H9 (cell line): ENCODE measurements at regions not wholly inside any gene's neighbourhood (a gene's known extent, or its start where the extent isn't known, plus 50 kb on each side); places are given as distances from the start of the nearest gene placed in this dataset.

Source experiments
- DNase-seq: peaks from one replicate; pipeline ENCODE4 v3.0.0-alpha.2; 2017
- H2AFZ ChIP-seq: one replicate; pipeline ENCODE4 v1.6.1; 2013; ENCODE audit warnings: mild to moderate bottlenecking, low read length, control low read depth, moderate library complexity
- H2AK5ac ChIP-seq: 2 replicates; pipeline ENCODE4 v1.6.1; 2013; ENCODE audit warnings: low read length, control low read depth, mixed read lengths; ENCODE audit not compliant: insufficient read length
- H2BK120ac ChIP-seq: one replicate; pipeline ENCODE4 v1.6.1; 2013; ENCODE audit warnings: low read depth, mild to moderate bottlenecking, low read length, control low read depth, inconsistent platforms; ENCODE audit not compliant: poor library complexity, severe bottlenecking
- H2BK12ac ChIP-seq: 2 replicates; pipeline ENCODE4 v1.6.1; 2013; ENCODE audit warnings: low read length, control low read depth, mixed read lengths, low read depth; ENCODE audit not compliant: insufficient read length
- H2BK15ac ChIP-seq: 2 replicates; pipeline ENCODE4 v1.6.1; 2013; ENCODE audit warnings: low read depth, low read length, control low read depth
- H2BK20ac ChIP-seq: one replicate; pipeline ENCODE4 v1.6.1; 2013; ENCODE audit warnings: low read depth, mild to moderate bottlenecking, low read length, control low read depth, inconsistent platforms; ENCODE audit not compliant: poor library complexity, severe bottlenecking
- H2BK5ac ChIP-seq: 2 replicates; pipeline ENCODE4 v1.6.1; 2013; ENCODE audit warnings: low read length, control low read depth, mixed read lengths; ENCODE audit not compliant: insufficient read length
- H3K14ac ChIP-seq: 2 replicates; pipeline ENCODE4 v1.6.1; 2013; ENCODE audit warnings: low read length, control low read depth; ENCODE audit not compliant: insufficient read depth
- H3K18ac ChIP-seq: 2 replicates; pipeline ENCODE4 v1.6.1; 2013; ENCODE audit warnings: low read depth, mild to moderate bottlenecking, mixed read lengths, low read length, control low read depth; ENCODE audit not compliant: insufficient read length
- H3K23ac ChIP-seq: 2 replicates; pipeline ENCODE4 v1.6.1; 2013; ENCODE audit warnings: low read length, control low read depth, mixed read lengths, low read depth; ENCODE audit not compliant: insufficient read length
- H3K23me2 ChIP-seq: 2 replicates; pipeline ENCODE4 v1.6.1; 2013; ENCODE audit warnings: low read depth, mild to moderate bottlenecking, mixed read lengths, low read length, control low read depth; ENCODE audit not compliant: insufficient read length, poor library complexity, severe bottlenecking
- H3K27ac ChIP-seq: 2 replicates; pipeline ENCODE4 v1.5.1; 2013; ENCODE audit warnings: low read length, control low read depth, mixed read lengths, low read depth; ENCODE audit not compliant: insufficient read length
- H3K27me3 ChIP-seq: 2 replicates; pipeline ENCODE4 v1.6.1; 2013; ENCODE audit warnings: low read length, control low read depth, inconsistent platforms; ENCODE audit not compliant: insufficient read depth
- H3K4ac ChIP-seq: 2 replicates; pipeline ENCODE4 v1.6.1; 2013; ENCODE audit warnings: low read depth, mild to moderate bottlenecking, control low read depth, inconsistent platforms, low read length, moderate library complexity
- H3K4me1 ChIP-seq: 2 replicates; pipeline ENCODE4 v1.6.1; 2013; ENCODE audit warnings: low read length, control low read depth, inconsistent platforms; ENCODE audit not compliant: insufficient read depth
- H3K4me2 ChIP-seq: 2 replicates; pipeline ENCODE4 v1.6.1; 2013; ENCODE audit warnings: low read length, control low read depth, mixed read lengths; ENCODE audit not compliant: insufficient read length, insufficient read depth
- H3K56ac ChIP-seq: 2 replicates; pipeline ENCODE4 v1.6.1; 2013; ENCODE audit warnings: low read depth, mild to moderate bottlenecking, mixed read lengths, low read length, control low read depth; ENCODE audit not compliant: insufficient read length
- H3K79me1 ChIP-seq: 2 replicates; pipeline ENCODE4 v1.6.1; 2013; ENCODE audit warnings: low read depth, mild to moderate bottlenecking, moderate library complexity, low read length, control low read depth, inconsistent platforms; ENCODE audit not compliant: insufficient read depth, poor library complexity, severe bottlenecking
- H3K79me2 ChIP-seq: 2 replicates; pipeline ENCODE4 v1.6.1; 2013; ENCODE audit warnings: low read length, control low read depth, inconsistent platforms; ENCODE audit not compliant: insufficient read depth
- H3K9ac ChIP-seq: 2 replicates; pipeline ENCODE4 v1.6.1; 2013; ENCODE audit warnings: low read length, control low read depth, mixed read lengths; ENCODE audit not compliant: insufficient read length; ENCODE audit errors: extremely low read depth
- H3K9me3 ChIP-seq: one replicate; pipeline ENCODE4 v1.6.1; 2013; ENCODE audit warnings: low read depth, low read length, inconsistent platforms; ENCODE audit not compliant: control insufficient read depth
- H3T11ph ChIP-seq: one replicate; pipeline ENCODE4 v1.6.1; 2013; ENCODE audit warnings: mild to moderate bottlenecking, low read length, control low read depth, inconsistent platforms
- H4K20me1 ChIP-seq: one replicate; pipeline ENCODE4 v1.6.1; 2013; ENCODE audit not compliant: control insufficient read depth, insufficient read length, insufficient read depth
- H4K5ac ChIP-seq: 2 replicates; pipeline ENCODE4 v1.6.1; 2013; ENCODE audit warnings: low read depth, mild to moderate bottlenecking, mixed read lengths, low read length, control low read depth; ENCODE audit not compliant: insufficient read length
- H4K8ac ChIP-seq: replicated peaks from 2 replicates; pipeline ENCODE4 v1.6.1; 2013; ENCODE audit warnings: low read length, control low read depth, mixed read lengths, low read depth; ENCODE audit not compliant: insufficient read length
- H4K91ac ChIP-seq: 2 replicates; pipeline ENCODE4 v1.6.1; 2013; ENCODE audit warnings: low read depth, mild to moderate bottlenecking, moderate library complexity, mixed read lengths, low read length, control low read depth; ENCODE audit not compliant: insufficient read length
- H3K27ac Mint-ChIP-seq, 3 experiments: 2 replicates in 2 of 3; 3 replicates in 1 of 3; pipeline ENCODE4 v1.8.0; 2020 to 2021; ENCODE audit warnings: mixed read lengths in 3 of 3, mild to moderate bottlenecking in 1 of 3, moderate library complexity in 1 of 3
- H3K27me3 Mint-ChIP-seq: 2 replicates; pipeline ENCODE4 v1.8.0; 2021; ENCODE audit warnings: low read depth, mild to moderate bottlenecking, moderate library complexity, mixed read lengths
- H3K36me3 Mint-ChIP-seq, 3 experiments: 2 replicates in 2 of 3; 3 replicates in 1 of 3; pipeline ENCODE4 v1.8.0; 2020 to 2021; ENCODE audit warnings: low read depth in 3 of 3, mixed read lengths in 3 of 3; ENCODE audit not compliant: insufficient read depth in 1 of 3
- H3K4me1 Mint-ChIP-seq, 2 experiments: 2 replicates each; pipeline ENCODE4 v1.8.0; 2020; ENCODE audit warnings: mixed read lengths in 2 of 2
- H3K4me3 Mint-ChIP-seq, 2 experiments: 2 replicates in 1 of 2; 3 replicates in 1 of 2; pipeline ENCODE4 v1.8.0; 2020 to 2021; ENCODE audit warnings: mild to moderate bottlenecking in 2 of 2, mixed read lengths in 2 of 2, moderate library complexity in 1 of 2
- H3K9me3 Mint-ChIP-seq, 2 experiments: 2 replicates in 1 of 2; 3 replicates in 1 of 2; pipeline ENCODE4 v1.8.0; 2020; ENCODE audit warnings: mild to moderate bottlenecking in 2 of 2, mixed read lengths in 2 of 2, moderate library complexity in 1 of 2
- WGBS: extraction: QIAGEN DNeasy Blood & Tissue Kit; methylation state at CpG from one replicate; pipeline ENCODE4 v1.1.7; 2013; ENCODE audit warnings: missing lambda C conversion rate, low lambda C conversion rate, mixed read lengths; ENCODE audit not compliant: insufficient read length; ENCODE audit errors: extremely low coverage; 5-methylcytosine and 5-hydroxymethylcytosine counted together
- TF ChIP-seq, protein P1 (sequence below): fragments of 200-600 bp; sonication (generic); conservative IDR thresholded peaks from 3 replicates; pipeline ENCODE4 v1.8.0; 2021; ENCODE audit warnings: antibody characterized with exemption, mild to moderate bottlenecking

DNA sequence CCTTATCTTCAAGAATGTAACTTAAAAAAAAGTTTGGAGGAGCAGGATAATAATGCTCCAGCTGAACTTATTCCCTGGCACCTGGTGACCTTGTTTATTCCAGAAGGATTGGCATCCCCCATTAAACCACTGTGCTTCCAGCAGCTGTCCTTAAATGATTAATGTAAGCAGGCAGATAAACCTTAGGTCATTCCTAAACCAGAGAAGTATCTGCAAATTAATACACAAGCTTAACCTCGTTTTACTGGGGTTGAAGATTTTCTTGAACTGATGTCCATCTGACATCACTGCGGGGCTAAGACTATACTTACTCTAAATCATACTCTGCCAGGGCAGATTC, 116.1 kb upstream of the PALS2 start:
- Histone ChIP-seq H3K56ac (no peak overlapping the region), H4K8ac (no peak overlapping the region), H4K5ac (no peak overlapping the region), H3K27ac (no peak overlapping the region), H3K9ac (no peak overlapping the region), H2AFZ (no peak overlapping the region), H3K4me2 (no peak overlapping the region), H4K91ac (no peak overlapping the region), H3K9me3 (no peaks in the 10 kb centered on the region), H3K4ac (no peak overlapping the region), H3K18ac (no peak overlapping the region), H2AK5ac (no peak overlapping the region), H4K20me1 (no peaks in the 10 kb centered on the region), H3K27me3 (no peaks in the 10 kb centered on the region), H3K23ac (no peak overlapping the region), H3K79me2 (no peaks in the 10 kb centered on the region), H3K79me1 (no peaks in the 10 kb centered on the region), H2BK15ac (no peak overlapping the region), H2BK20ac (no peak overlapping the region), H3K4me1 (peaks cover 4% of the 10 kb centered on the region; the same call in 1 of the 2 replicates), H2BK5ac (no peak overlapping the region), H3K14ac (no peak overlapping the region), H3K23me2 (no peaks in the 10 kb centered on the region), H2BK120ac (no peak overlapping the region), H2BK12ac (no peak overlapping the region), H3T11ph (no peak overlapping the region)
- TF ChIP-seq, protein P1, sequence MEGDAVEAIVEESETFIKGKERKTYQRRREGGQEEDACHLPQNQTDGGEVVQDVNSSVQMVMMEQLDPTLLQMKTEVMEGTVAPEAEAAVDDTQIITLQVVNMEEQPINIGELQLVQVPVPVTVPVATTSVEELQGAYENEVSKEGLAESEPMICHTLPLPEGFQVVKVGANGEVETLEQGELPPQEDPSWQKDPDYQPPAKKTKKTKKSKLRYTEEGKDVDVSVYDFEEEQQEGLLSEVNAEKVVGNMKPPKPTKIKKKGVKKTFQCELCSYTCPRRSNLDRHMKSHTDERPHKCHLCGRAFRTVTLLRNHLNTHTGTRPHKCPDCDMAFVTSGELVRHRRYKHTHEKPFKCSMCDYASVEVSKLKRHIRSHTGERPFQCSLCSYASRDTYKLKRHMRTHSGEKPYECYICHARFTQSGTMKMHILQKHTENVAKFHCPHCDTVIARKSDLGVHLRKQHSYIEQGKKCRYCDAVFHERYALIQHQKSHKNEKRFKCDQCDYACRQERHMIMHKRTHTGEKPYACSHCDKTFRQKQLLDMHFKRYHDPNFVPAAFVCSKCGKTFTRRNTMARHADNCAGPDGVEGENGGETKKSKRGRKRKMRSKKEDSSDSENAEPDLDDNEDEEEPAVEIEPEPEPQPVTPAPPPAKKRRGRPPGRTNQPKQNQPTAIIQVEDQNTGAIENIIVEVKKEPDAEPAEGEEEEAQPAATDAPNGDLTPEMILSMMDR: no peak
- no peaks in the 10 kb centered on the region for H3K9me3 Mint-ChIP-seq
- H3K27me3 Mint-ChIP-seq: peaks cover 14% of the 10 kb centered on the region
- H3K36me3 Mint-ChIP-seq: no peaks in the 10 kb centered on the region
- no peak overlapping the region for H3K4me3 Mint-ChIP-seq
- WGBS: no CpG with 5 or more reads among the region's 2 CpGs
- H3K4me1 Mint-ChIP-seq: peaks cover 9% of the 10 kb centered on the region in 2 experiments
- DNase-seq: no peak
- H3K27ac Mint-ChIP-seq: no peak overlapping the region
